ENCODE measurements at regions not wholly inside any gene's neighbourhood (a gene's known extent, or its start where the extent isn't known, plus 50 kb on each side); places are given as distances from the start of the nearest gene placed in this dataset.

- Histone ChIP-seq H3K4me1 (ENCODE audit: control insufficient read depth, insufficient read depth, low read length) (0 out of 2 replicates have a peak, but pooled peaks cover 2% of the 10 kb centered on the region), H2BK120ac (ENCODE audit: low read depth, low read length) (no peak overlapping the region), H3K36me3 (ENCODE audit: control insufficient read depth, insufficient read depth, low read length) (no peaks in the 10 kb centered on the region), H3K27me3 (ENCODE audit: control insufficient read depth, insufficient read depth, low read length) (no peaks in the 10 kb centered on the region), H3K79me1 (ENCODE audit: low read depth in 1 of 2, low read length in 2 of 2) (no peaks in the 10 kb centered on the region), H3K23ac (ENCODE audit: low read depth, low read length) (no peak overlapping the region), H4K8ac (ENCODE audit: low read depth in 2 of 2, low read length in 2 of 2) (no peak overlapping the region), H3K4ac (ENCODE audit: low read depth, low read length) (no peak overlapping the region), H4K91ac (ENCODE audit: insufficient read depth, low read depth, low read length) (no peak overlapping the region), H2BK20ac (ENCODE audit: low read depth, low read length) (no peak overlapping the region), H2BK15ac (ENCODE audit: low read depth, low read length) (no peak overlapping the region), H3K18ac (ENCODE audit: low read depth, low read length) (no peak overlapping the region), H3K9me1 (ENCODE audit: insufficient read depth, low read length) (no peaks in the 10 kb centered on the region), H3K56ac (ENCODE audit: extremely low read depth, insufficient read depth, low read length) (no peak overlapping the region), H4K20me1 (ENCODE audit: insufficient read depth, low read length) (no peaks in the 10 kb centered on the region), H2BK5ac (ENCODE audit: low read depth, low read length, poor library complexity, severe bottlenecking) (no peak overlapping the region), H3K4me3 (ENCODE audit: insufficient read depth, low read depth, low read length) (no peak overlapping the region), H3K4me2 (ENCODE audit: low read depth, low read length) (no peak overlapping the region), H3K9me3 (ENCODE audit: control insufficient read depth, insufficient read depth, low read length) (no peaks in the 10 kb centered on the region), H4K5ac (ENCODE audit: low read depth, low read length) (no peak overlapping the region), H2AK5ac (ENCODE audit: low read depth, low read length) (no peak overlapping the region), H3K27ac (ENCODE audit: insufficient read depth, low read length) (no peak overlapping the region), H2AFZ (replicated peaks; ENCODE audit: low read length, poor library complexity) (no peak overlapping the region), H3K9ac (ENCODE audit: low read depth, low read length) (no peak overlapping the region), H2AK9ac (replicated peaks; ENCODE audit: low read depth, low read length, poor library complexity) (no peak overlapping the region), H3K14ac (replicated peaks; ENCODE audit: low read depth, low read length) (no peak overlapping the region)
- in situ Hi-C loops (cut with MboI; ENCODE audit: low sequenced_read_pairs), result no loop called here
- WGBS, 2 experiments (ENCODE audit: extremely low coverage in 2 of 2, insufficient read length in 1 of 2), result no CpG with 5 or more reads among the region's 2 CpGs
- POLR2A ChIA-PET (ENCODE audit: unreplicated experiment), result no interaction called here
- ATAC-seq (ENCODE audit: low read depth), result no peak
- intact Hi-C loops (cut with micrococcal nuclease), result no loop called here
- TF ChIP-seq MAFK (IDR thresholded peaks at IDR 0.05; ENCODE audit: low read depth, low read length), result no peak
- TF ChIP-seq NFE2L2 (IDR thresholded peaks at IDR 0.05; ENCODE audit: low read depth, low read length), result no peak
- no peak for TF ChIP-seq CHD1 (IDR thresholded peaks at IDR 0.05; ENCODE audit: low read depth, low read length)
- no peak for TF ChIP-seq MAZ (IDR thresholded peaks at IDR 0.05; ENCODE audit: borderline replicate concordance, low read depth, low read length)
- no peak for TF ChIP-seq RFX5 (IDR thresholded peaks at IDR 0.05; ENCODE audit: low read depth, low read length)
- no peak for TF ChIP-seq BHLHE40 (IDR thresholded peaks at IDR 0.05; ENCODE audit: low read depth, low read length)
- TF ChIP-seq SMC3 (IDR thresholded peaks at IDR 0.05; ENCODE audit: low read depth, low read length), result no peak
- TF ChIP-seq POLR2A (IDR thresholded peaks at IDR 0.05; ENCODE audit: low read depth, low read length), result no peak
- DNase-seq, result no peak
- dilution Hi-C loops (cut with HindIII; ENCODE audit: low sequenced_read_pairs, unreplicated experiment), result no loop called here
- CTCF ChIA-PET, result interaction anchor here (0.6 kb wide), 1 partner anchor 9 kb away, joined by 3 read pairs; no protein-coding TSS in a partner anchor
- no TSS peak for BruUV-seq (replicated peaks)
Measured at GRCh38 chr4:128722911-128723310, 86.6 kb upstream of the JADE1 start.

Measured in IMR-90 (cell line).